HEK293 (cell line): ENCODE measurements at regions not wholly inside any gene's neighbourhood (a gene's known extent, or its start where the extent isn't known, plus 50 kb on each side); places are given as distances from the start of the nearest gene placed in this dataset.
A peak's percentile ranks its signal among the peaks of the same experiment; 100 is the strongest.

Experiments
- BCL11A ChIP-seq: fragments of 450-650 bp; formaldehyde crosslinking; IDR thresholded peaks from 2 replicates; pipeline ENCODE4 v1.5.1; 2016; ENCODE audit warnings: low read depth, missing biosample characterization, missing genetic modification characterization
- FEZF1 ChIP-seq: fragments of 450-650 bp; formaldehyde crosslinking; IDR thresholded peaks from 2 replicates; pipeline ENCODE4 v1.5.1; 2016; ENCODE audit warnings: missing biosample characterization, missing genetic modification characterization
- GLI2 ChIP-seq: fragments of 450-650 bp; formaldehyde crosslinking; IDR thresholded peaks from 2 replicates; pipeline ENCODE4; 2017; ENCODE audit warnings: missing biosample characterization, missing genetic modification characterization, low read depth, borderline replicate concordance
- MEIS1 ChIP-seq: sonication (generic); formaldehyde crosslinking; IDR thresholded peaks from 2 replicates; pipeline ENCODE4 v1.8.1; 2022; ENCODE audit warnings: missing genetic modification reagents, mild to moderate bottlenecking, borderline replicate concordance
- MZF1 ChIP-seq: fragments of 450-650 bp; formaldehyde crosslinking; IDR thresholded peaks from 2 replicates; pipeline ENCODE4 v1.5.1; 2017; ENCODE audit warnings: missing biosample characterization, missing genetic modification characterization, borderline replicate concordance
- OVOL3 ChIP-seq: fragments of 450-650 bp; formaldehyde crosslinking; IDR thresholded peaks from 2 replicates; pipeline ENCODE4 v1.5.1; 2016; ENCODE audit warnings: missing biosample characterization, missing genetic modification characterization
- SETDB1 ChIP-seq: IDR thresholded peaks from one replicate; pipeline ENCODE4 v1.6.1; 2017; ENCODE audit warnings: mild to moderate bottlenecking, low read length, moderate library complexity, mixed read lengths; ENCODE audit not compliant: insufficient read length
- TRIM28 ChIP-seq: IDR thresholded peaks from 2 replicates; pipeline ENCODE4 v1.6.1; 2011; ENCODE audit warnings: low read length, control low read depth, borderline replicate concordance
- ZBTB11 ChIP-seq: fragments of 450-650 bp; formaldehyde crosslinking; conservative IDR thresholded peaks from 2 replicates; pipeline ENCODE4 v1.5.1; 2016; ENCODE audit warnings: low read depth, missing biosample characterization, missing genetic modification characterization
- ZBTB44 ChIP-seq: fragments of 450-650 bp; IDR thresholded peaks from 2 replicates; pipeline ENCODE4 v1.5.1; 2018; ENCODE audit warnings: missing biosample characterization, mild to moderate bottlenecking, missing genetic modification characterization
- ZEB2 ChIP-seq: fragments of 450-650 bp; formaldehyde crosslinking; IDR thresholded peaks from 2 replicates; pipeline ENCODE4 v1.5.1; 2016; ENCODE audit warnings: missing biosample characterization, missing genetic modification characterization
- ZIC2 ChIP-seq: fragments of 450-650 bp; formaldehyde crosslinking; IDR thresholded peaks from 2 replicates; pipeline ENCODE4 v1.5.1; 2016; ENCODE audit warnings: missing biosample characterization, missing genetic modification characterization
- ZNF157 ChIP-seq: fragments of 450-650 bp; formaldehyde crosslinking; IDR thresholded peaks from 2 replicates; pipeline ENCODE4 v1.5.1; 2016; ENCODE audit warnings: missing biosample characterization, missing genetic modification characterization
- ZNF174 ChIP-seq: fragments of 450-650 bp; formaldehyde crosslinking; IDR thresholded peaks from 2 replicates; pipeline ENCODE4 v1.5.0; 2017; ENCODE audit warnings: missing biosample characterization, mild to moderate bottlenecking, missing genetic modification characterization
- ZNF248 ChIP-seq: fragments of 450-650 bp; formaldehyde crosslinking; IDR thresholded peaks from 2 replicates; pipeline ENCODE4 v1.5.1; 2017; ENCODE audit warnings: missing biosample characterization, missing genetic modification characterization
- ZNF518A ChIP-seq: fragments of 450-650 bp; formaldehyde crosslinking; conservative IDR thresholded peaks from 2 replicates; pipeline ENCODE4 v1.5.1; 2016; ENCODE audit warnings: low read depth, missing biosample characterization, missing genetic modification characterization
- ZNF843 ChIP-seq: fragments of 450-650 bp; formaldehyde crosslinking; IDR thresholded peaks from 2 replicates; pipeline ENCODE4 v1.5.1; 2016; ENCODE audit warnings: missing biosample characterization, missing genetic modification characterization
- ZSCAN30 ChIP-seq: fragments of 450-650 bp; IDR thresholded peaks from 2 replicates; pipeline ENCODE4 v1.5.1; 2018; ENCODE audit warnings: missing biosample characterization, mild to moderate bottlenecking, missing genetic modification characterization, moderate library complexity
- ZXDB ChIP-seq: fragments of 450-650 bp; formaldehyde crosslinking; IDR thresholded peaks from 2 replicates; pipeline ENCODE4 v1.5.1; 2016; ENCODE audit warnings: missing biosample characterization, missing genetic modification characterization
- TF ChIP-seq, protein P1 (sequence below): fragments of 450-650 bp; formaldehyde crosslinking; IDR thresholded peaks from 2 replicates; pipeline ENCODE4 v1.5.1; 2016; ENCODE audit warnings: missing biosample characterization, missing genetic modification characterization
- TF ChIP-seq, protein P2 (sequence below): fragments of 450-650 bp; formaldehyde crosslinking; IDR thresholded peaks from 2 replicates; pipeline ENCODE4 v1.5.1; 2016; ENCODE audit warnings: missing biosample characterization, missing genetic modification characterization
- TF ChIP-seq, protein P3 (sequence below): fragments of 450-650 bp; formaldehyde crosslinking; IDR thresholded peaks from 2 replicates; pipeline ENCODE4 v1.5.1; 2017; ENCODE audit warnings: missing biosample characterization, missing genetic modification characterization

DNA sequence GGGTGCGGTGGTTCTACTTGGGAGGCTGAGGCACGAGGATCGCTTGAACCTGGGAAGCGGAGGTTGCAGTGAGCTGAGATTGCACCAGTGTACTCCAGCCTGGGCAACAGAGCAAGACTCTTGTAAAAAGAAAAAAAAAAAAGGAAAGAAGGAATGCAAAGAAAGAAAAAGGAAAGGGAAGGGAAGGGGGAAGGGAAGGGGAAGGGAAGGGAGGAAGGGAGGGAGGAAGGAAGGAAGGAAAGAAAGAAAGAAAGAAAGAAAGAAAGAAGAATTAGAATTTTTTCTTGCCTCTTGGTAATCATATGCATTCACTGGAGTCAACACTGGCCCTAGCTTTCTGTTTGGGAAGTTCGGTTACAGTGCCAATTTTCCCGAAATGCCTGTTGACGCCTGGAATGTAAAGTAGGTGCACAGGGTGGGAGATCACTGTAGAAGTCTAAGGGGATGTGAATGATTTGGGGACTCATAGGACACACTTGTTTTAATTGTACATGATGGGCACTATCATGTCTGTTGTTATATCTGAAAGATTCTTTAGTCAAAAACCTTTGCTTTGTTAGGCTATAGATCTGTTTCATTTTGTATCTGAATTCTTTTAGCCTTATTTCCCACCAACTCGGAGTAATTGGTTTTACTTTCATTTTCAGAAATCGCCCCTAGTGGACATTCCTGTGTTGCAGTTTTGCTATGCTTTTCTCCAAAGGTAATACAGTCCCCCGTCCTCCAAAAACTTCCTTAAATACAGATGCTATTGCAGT, 59.8 kb upstream of the MORC3 start (continued):
- TF ChIP-seq, protein P1, sequence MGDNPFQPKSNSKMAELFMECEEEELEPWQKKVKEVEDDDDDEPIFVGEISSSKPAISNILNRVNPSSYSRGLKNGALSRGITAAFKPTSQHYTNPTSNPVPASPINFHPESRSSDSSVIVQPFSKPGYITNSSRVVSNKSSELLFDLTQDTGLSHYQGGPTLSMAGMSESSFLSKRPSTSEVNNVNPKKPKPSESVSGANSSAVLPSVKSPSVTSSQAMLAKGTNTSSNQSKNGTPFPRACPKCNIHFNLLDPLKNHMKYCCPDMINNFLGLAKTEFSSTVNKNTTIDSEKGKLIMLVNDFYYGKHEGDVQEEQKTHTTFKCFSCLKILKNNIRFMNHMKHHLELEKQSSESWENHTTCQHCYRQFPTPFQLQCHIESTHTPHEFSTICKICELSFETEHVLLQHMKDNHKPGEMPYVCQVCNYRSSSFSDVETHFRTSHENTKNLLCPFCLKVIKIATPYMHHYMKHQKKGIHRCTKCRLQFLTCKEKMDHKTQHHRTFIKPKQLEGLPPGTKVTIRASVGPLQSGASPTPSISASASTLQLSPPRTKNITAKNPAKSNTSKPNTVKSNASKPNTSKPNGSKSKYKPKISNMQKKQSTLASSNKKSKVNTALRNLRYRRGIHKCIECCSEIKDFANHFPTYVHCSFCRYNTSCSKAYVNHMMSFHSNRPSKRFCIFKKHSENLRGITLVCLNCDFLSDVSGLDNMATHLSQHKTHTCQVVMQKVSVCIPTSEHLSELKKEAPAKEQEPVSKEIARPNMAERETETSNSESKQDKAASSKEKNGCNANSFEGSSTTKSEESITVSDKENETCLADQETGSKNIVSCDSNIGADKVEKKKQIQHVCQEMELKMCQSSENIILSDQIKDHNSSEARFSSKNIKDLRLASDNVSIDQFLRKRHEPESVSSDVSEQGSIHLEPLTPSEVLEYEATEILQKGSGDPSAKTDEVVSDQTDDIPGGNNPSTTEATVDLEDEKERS (tag by site-specific recombination): no peak
- TF ChIP-seq, protein P2, sequence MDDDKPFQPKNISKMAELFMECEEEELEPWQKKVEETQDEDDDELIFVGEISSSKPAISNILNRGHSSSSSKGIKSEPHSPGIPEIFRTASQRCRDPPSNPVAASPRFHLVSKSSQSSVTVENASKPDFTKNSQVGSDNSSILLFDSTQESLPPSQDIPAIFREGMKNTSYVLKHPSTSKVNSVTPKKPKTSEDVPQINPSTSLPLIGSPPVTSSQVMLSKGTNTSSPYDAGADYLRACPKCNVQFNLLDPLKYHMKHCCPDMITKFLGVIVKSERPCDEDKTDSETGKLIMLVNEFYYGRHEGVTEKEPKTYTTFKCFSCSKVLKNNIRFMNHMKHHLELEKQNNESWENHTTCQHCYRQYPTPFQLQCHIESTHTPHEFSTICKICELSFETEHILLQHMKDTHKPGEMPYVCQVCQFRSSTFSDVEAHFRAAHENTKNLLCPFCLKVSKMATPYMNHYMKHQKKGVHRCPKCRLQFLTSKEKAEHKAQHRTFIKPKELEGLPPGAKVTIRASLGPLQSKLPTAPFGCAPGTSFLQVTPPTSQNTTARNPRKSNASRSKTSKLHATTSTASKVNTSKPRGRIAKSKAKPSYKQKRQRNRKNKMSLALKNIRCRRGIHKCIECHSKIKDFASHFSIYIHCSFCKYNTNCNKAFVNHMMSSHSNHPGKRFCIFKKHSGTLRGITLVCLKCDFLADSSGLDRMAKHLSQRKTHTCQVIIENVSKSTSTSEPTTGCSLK (tag by site-specific recombination): no peak
- TF ChIP-seq MEIS1 (CRISPR knock-in tag): no peak
- peak; percentile 56; the same call in 1 of the 2 replicates for TF ChIP-seq TRIM28
- TF ChIP-seq ZNF248 (tag by site-specific recombination): no peak
- no peak for TF ChIP-seq ZIC2
- TF ChIP-seq MZF1 (tag by site-specific recombination): peak; percentile 86
- TF ChIP-seq ZEB2 (tag by site-specific recombination): peak; percentile 44; the same call in 1 of the 2 replicates
- TF ChIP-seq GLI2: no peak
- TF ChIP-seq SETDB1: peak; percentile 13
- TF ChIP-seq, protein P3, sequence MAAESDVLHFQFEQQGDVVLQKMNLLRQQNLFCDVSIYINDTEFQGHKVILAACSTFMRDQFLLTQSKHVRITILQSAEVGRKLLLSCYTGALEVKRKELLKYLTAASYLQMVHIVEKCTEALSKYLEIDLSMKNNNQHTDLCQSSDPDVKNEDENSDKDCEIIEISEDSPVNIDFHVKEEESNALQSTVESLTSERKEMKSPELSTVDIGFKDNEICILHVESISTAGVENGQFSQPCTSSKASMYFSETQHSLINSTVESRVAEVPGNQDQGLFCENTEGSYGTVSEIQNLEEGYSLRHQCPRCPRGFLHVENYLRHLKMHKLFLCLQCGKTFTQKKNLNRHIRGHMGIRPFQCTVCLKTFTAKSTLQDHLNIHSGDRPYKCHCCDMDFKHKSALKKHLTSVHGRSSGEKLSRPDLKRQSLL (tag by site-specific recombination): no peak
- no peak for TF ChIP-seq ZNF843 (tag by site-specific recombination)
- TF ChIP-seq ZXDB (tag by site-specific recombination): 0 out of 2 replicates have a peak, but pooled peaks have one; percentile 19
- no peak for TF ChIP-seq FEZF1 (tag by site-specific recombination)
- TF ChIP-seq ZNF518A (tag by site-specific recombination): 0 out of 2 replicates have a peak, but pooled peaks have one; percentile 24
- TF ChIP-seq ZSCAN30: no peak
- no peak for TF ChIP-seq BCL11A (tag by site-specific recombination)
- no peak; the same call in 1 of the 2 replicates for TF ChIP-seq ZBTB44
- no peak for TF ChIP-seq ZNF174
- TF ChIP-seq OVOL3 (tag by site-specific recombination): no peak
- no peak for TF ChIP-seq ZNF157 (tag by site-specific recombination)
- 0 out of 2 replicates have a peak, but pooled peaks have one; percentile 14 for TF ChIP-seq ZBTB11 (tag by site-specific recombination)
